OCI-LY7 (cell line): ENCODE measurements at regions not wholly inside any gene's neighbourhood (a gene's known extent, or its start where the extent isn't known, plus 50 kb on each side); places are given as distances from the start of the nearest gene placed in this dataset.

ENCODE experiments used
- EZH2phosphoT487 ChIP-seq: fragments of 200-600 bp; sonication (generic); IDR thresholded peaks from 2 replicates; pipeline ENCODE4 v1.6.1; 2018; ENCODE audit warnings: low read depth, borderline replicate concordance, mild to moderate bottlenecking, mixed run types, antibody characterized with exemption, low read length, moderate library complexity, mixed read lengths
- TF ChIP-seq, protein P1 (sequence below): fragments of 200-600 bp; sonication (generic); conservative IDR thresholded peaks from 2 replicates; pipeline ENCODE4 v1.5.1; 2014; ENCODE audit warnings: mild to moderate bottlenecking, antibody characterized with exemption, low read length, moderate library complexity, mixed read lengths

DNA sequence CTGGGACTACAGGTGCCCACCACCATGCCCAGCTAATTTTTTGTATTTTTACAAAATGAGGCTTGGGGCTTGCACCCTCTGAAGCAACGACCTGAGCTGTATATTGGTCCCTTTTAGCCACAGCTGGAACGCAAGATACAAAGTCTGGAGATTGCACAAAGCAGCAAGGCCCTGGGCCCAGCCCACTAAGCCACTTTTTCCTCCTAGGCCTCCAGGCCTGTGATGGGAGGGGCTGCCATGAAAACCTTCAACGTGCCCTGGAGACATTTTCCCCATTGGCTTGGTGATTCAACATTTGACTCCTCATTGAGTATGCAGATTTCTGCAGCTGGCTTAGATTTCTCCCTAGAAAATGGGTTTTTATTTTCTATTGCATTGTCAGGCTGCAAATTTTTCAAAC, 69.2 kb downstream of the CYB561 start:
- TF ChIP-seq, protein P1, sequence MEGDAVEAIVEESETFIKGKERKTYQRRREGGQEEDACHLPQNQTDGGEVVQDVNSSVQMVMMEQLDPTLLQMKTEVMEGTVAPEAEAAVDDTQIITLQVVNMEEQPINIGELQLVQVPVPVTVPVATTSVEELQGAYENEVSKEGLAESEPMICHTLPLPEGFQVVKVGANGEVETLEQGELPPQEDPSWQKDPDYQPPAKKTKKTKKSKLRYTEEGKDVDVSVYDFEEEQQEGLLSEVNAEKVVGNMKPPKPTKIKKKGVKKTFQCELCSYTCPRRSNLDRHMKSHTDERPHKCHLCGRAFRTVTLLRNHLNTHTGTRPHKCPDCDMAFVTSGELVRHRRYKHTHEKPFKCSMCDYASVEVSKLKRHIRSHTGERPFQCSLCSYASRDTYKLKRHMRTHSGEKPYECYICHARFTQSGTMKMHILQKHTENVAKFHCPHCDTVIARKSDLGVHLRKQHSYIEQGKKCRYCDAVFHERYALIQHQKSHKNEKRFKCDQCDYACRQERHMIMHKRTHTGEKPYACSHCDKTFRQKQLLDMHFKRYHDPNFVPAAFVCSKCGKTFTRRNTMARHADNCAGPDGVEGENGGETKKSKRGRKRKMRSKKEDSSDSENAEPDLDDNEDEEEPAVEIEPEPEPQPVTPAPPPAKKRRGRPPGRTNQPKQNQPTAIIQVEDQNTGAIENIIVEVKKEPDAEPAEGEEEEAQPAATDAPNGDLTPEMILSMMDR, result no peak
- no peak for TF ChIP-seq EZH2phosphoT487
